Kidney epithelial cell (primary cell): ENCODE measurements at regions not wholly inside any gene's neighbourhood (a gene's known extent, or its start where the extent isn't known, plus 50 kb on each side); places are given as distances from the start of the nearest gene placed in this dataset.

ENCODE experiments used
- DNase-seq: peaks from one replicate; pipeline ENCODE4 v3.0.0-alpha.2; 2010; ENCODE audit warnings: low read depth
- H3K27me3 ChIP-seq: 2 replicates; pipeline ENCODE4 v1.6.0; 2011; ENCODE audit warnings: low read length; ENCODE audit not compliant: control insufficient read depth, insufficient read depth
- H3K36me3 ChIP-seq: 2 replicates; pipeline ENCODE4 v1.5.1; 2011; ENCODE audit warnings: low read length; ENCODE audit not compliant: control insufficient read depth, insufficient read depth
- H3K4me3 ChIP-seq: 2 replicates; pipeline ENCODE4 v1.5.1; 2011; ENCODE audit warnings: low read depth, mild to moderate bottlenecking, control low read depth, low read length
- CTCF ChIP-seq: IDR thresholded peaks from 2 replicates; pipeline ENCODE4 v1.5.1; 2011; ENCODE audit warnings: mild to moderate bottlenecking, moderate library complexity, low read length, control low read depth, inconsistent platforms; ENCODE audit not compliant: insufficient read depth, poor library complexity, severe bottlenecking

GRCh38 chr16:64234200-64234599 is 887.7 kb downstream of the CDH11 start:
- no peaks in the 10 kb centered on the region for H3K36me3 ChIP-seq
- TF ChIP-seq CTCF, result no peak
- no peak for DNase-seq
- H3K4me3 ChIP-seq, result no peak overlapping the region
- H3K27me3 ChIP-seq, result no peaks in the 10 kb centered on the region

- H3K36me3 ChIP-seq, result no peaks in the 10 kb centered on the region
- no peak for DNase-seq
- TF ChIP-seq CTCF, result no peak
- H3K4me3 ChIP-seq, result no peak overlapping the region
- no peaks in the 10 kb centered on the region for H3K27me3 ChIP-seq
These were observed 896.2 kb downstream of the CDH11 start for GRCh38 chr16:64225696-64226095.

- no peak for DNase-seq
- no peaks in the 10 kb centered on the region for H3K36me3 ChIP-seq
- H3K4me3 ChIP-seq, result no peak overlapping the region
- H3K27me3 ChIP-seq, result no peaks in the 10 kb centered on the region
- TF ChIP-seq CTCF, result no peak
These were observed 896.8 kb downstream of the CDH11 start for GRCh38 chr16:64225036-64225435.

- Histone ChIP-seq H3K36me3 (no peaks in the 10 kb centered on the region), H3K27me3 (no peaks in the 10 kb centered on the region), H3K4me3 (no peak overlapping the region)
- DNase-seq, result no peak
- no peak for TF ChIP-seq CTCF
These were observed 903.9 kb downstream of the CDH11 start for GRCh38 chr16:64217789-64218535.

- no peak for TF ChIP-seq CTCF
- H3K4me3 ChIP-seq, result no peak overlapping the region
- no peak for DNase-seq
- no peaks in the 10 kb centered on the region for H3K36me3 ChIP-seq
- no peaks in the 10 kb centered on the region for H3K27me3 ChIP-seq
These were observed 906.1 kb downstream of the CDH11 start for GRCh38 chr16:64215730-64216129.

- no peak overlapping the region for H3K4me3 ChIP-seq
- DNase-seq, result no peak
- no peak for TF ChIP-seq CTCF
- H3K27me3 ChIP-seq, result no peaks in the 10 kb centered on the region
- no peaks in the 10 kb centered on the region for H3K36me3 ChIP-seq
These were observed 910.5 kb downstream of the CDH11 start for GRCh38 chr16:64211331-64211730.
